ENCODE measurements at regions not wholly inside any gene's neighbourhood (a gene's known extent, or its start where the extent isn't known, plus 50 kb on each side); places are given as distances from the start of the nearest gene placed in this dataset.

DNA sequence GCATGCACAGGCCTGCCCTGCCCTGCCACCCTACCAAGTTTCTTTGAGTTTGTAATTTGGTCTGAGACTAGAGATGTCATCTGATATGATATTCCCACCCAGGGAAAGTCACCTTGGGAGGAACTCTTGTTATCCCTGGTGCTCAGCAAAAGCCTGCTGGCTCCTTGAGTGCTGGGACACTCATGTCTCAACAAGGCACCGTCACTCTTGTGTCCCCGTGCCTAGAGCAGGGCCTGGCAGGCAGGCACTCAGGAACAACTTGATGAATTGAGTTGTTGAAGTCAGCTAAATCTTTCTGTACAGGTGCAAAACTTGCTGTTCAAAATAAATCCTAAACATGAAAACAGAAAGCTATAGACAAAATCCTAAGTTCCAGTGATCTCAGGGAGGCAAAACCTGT, 345.4 kb downstream of the KCNRG start:
- ChIA-PET POLR2A (no interaction called here), CTCF (interaction anchor here (1.1 to 1.7 kb wide), 3 partner anchors 11 to 152 kb away, joined by 3 to 6 read pairs (median 3); no protein-coding TSS in a partner anchor)
- no peak for DNase-seq
- Mint-ChIP-seq H3K4me3 (no peak overlapping the region), H3K27ac (no peak overlapping the region), H3K36me3 (ENCODE audit: low read depth) (peaks cover 2% of the 10 kb centered on the region), H3K4me1 (peaks cover 39% of the 10 kb centered on the region), H3K27me3 (peaks cover 15% of the 10 kb centered on the region), H3K9me3 (no peaks in the 10 kb centered on the region)

DNA sequence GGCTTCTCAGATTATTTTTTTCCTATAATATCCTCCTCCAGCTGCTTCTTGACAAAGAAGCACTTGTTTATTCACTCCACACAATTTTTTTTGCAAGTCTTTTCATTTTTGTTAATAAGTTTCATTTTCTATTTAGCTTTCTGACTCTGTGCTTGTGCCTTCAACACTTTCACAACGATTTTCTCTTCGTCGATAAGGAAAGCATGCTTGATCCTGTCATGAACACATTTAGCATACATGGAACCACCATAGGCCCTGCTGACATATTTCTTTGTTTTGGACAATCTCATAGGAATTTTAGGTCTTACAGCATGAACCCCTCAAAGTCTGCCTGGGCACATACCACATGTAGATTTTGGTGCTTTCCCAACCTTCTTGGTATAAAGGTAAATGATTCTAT, 346.0 kb downstream of the KCNRG start:
- ChIA-PET CTCF (interaction anchor here (0.7 to 1.5 kb wide), 4 partner anchors 15 to 440 kb away, joined by 3 read pairs; no protein-coding TSS in a partner anchor), POLR2A (no interaction called here)
- DNase-seq = no peak
- H3K27me3 Mint-ChIP-seq = peaks cover 15% of the 10 kb centered on the region
- H3K27ac Mint-ChIP-seq = no peak overlapping the region
- H3K36me3 Mint-ChIP-seq (ENCODE audit: low read depth) = peaks cover 2% of the 10 kb centered on the region
- H3K9me3 Mint-ChIP-seq = no peaks in the 10 kb centered on the region
- peaks cover 42% of the 10 kb centered on the region for H3K4me1 Mint-ChIP-seq
- no peak overlapping the region for H3K4me3 Mint-ChIP-seq

DNA sequence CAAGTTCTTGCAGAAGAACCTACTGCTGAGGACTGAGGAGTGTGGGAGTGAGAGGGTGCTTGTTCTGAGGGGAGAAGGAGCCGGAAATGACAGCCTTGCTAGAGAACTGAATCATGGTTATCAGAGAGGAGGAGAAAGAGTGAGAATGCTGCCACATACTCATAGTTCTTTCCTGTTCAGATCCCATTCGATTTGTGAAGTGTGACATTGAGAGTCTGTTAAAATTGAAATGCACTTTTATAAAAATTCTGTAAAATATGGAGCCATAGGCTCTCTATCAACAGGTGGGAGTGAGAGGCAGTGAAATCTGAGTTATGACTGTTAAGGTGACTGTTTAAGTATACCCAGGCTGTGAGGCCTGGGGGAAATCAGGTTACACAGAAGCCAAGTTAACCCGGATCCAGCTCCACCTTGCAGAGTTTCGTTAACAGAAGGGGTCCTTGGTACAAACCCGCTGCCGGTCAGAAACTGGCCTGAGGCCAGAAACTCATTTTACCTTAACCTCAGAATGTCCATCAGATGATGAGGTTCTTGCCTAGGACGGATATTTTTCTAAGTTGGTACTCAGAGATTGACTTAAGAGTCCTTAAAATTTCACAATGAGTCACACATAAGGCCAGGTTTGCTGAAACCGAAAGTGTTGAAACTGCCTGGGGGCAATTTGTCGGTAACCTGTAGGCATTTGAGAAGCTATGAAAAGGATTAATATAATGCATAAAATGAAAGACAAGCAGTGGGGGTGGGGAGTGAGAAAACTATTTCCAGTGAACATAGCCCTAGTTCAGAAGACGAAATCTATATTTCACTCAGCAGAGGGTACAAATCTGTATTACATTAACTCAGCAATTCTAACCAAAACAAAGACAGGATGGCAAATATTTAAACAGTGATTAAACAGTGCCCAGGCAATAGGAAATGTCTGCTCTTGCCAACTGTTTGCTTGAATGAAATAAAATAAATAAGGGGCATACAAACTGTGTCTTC, 350.5 kb downstream of the KCNRG start:
- Mint-ChIP-seq H3K4me3 (peak overlapping the region; percentile 43), H3K36me3 (ENCODE audit: low read depth) (peaks cover 2% of the 10 kb centered on the region), H3K9me3 (no peaks in the 10 kb centered on the region), H3K27me3 (peaks cover 33% of the 10 kb centered on the region), H3K27ac (peak overlapping the region; percentile 78), H3K4me1 (peaks cover 40% of the 10 kb centered on the region)
- CTCF ChIA-PET = interaction anchor here (1.1 kb wide), 1 partner anchor 8 kb away, joined by 3 read pairs; no protein-coding TSS in a partner anchor
- peak; percentile 60 for DNase-seq
- POLR2A ChIA-PET = interaction anchor here (1.5 kb wide), 1 partner anchor 120 kb away, joined by 3 read pairs; no protein-coding TSS in a partner anchor

DNA sequence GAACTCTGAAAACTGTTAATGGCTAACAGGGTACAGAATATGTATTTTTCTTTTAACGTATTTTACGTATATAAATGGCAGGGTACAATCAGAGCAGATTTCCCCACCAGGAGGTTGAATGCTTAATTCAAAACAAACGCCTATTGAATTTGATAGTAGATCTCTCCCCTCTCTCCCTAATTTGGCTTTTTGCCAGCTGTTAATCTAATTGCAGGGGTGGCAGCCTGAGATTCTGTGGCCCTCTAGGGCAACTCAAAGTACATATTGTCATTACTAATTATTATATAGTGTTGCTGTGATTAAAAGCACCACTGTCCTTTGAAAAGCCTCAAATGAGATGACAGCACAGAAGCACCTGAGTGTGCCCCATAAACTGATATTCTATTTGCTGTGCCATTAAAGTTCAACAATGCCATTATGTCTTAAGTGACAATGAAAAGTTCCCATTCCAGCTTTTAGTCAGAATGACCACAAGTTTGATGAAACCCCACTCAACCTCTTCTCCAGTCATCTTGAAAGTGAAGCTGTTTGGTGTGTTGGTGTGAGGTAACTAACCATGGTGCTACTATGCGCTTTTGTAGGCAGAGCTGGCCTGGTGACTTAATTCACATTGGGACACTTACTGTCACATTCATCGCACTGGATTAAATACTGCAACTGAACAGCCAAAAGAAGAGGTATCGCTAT, 351.4 kb downstream of the KCNRG start:
- peak overlapping the region; percentile 43 for H3K4me3 Mint-ChIP-seq
- H3K27me3 Mint-ChIP-seq = peaks cover 41% of the 10 kb centered on the region
- peak overlapping the region; percentile 78 for H3K27ac Mint-ChIP-seq

DNA sequence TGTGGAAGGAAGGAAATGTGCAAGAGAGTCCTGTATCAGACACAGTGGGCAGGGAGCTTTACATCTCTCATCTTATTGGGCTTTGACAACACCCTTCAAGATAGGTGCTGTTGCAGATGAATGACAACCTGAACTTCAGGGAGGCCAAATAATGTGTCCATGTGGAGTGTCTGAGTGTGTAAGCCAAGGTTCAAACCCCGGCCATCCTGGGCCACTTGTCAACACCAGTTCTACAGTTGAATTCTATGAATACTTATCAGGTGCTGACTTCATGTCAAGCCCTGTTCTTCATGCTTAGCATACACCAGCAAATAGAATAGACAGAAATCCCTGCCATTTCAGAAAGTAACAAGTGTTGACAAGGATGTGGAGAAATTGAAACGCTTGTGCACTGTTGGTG, 354.4 kb downstream of the KCNRG start:
- Mint-ChIP-seq H3K36me3 (ENCODE audit: low read depth) (no peaks in the 10 kb centered on the region), H3K27ac (no peak overlapping the region), H3K4me3 (no peak overlapping the region), H3K4me1 (peaks cover 28% of the 10 kb centered on the region), H3K27me3 (peaks cover 52% of the 10 kb centered on the region), H3K9me3 (no peaks in the 10 kb centered on the region)
- no peak for DNase-seq
- CTCF ChIA-PET = interaction anchor here (1.3 kb wide), 1 partner anchor 159 kb away, joined by 3 read pairs; no protein-coding TSS in a partner anchor
- POLR2A ChIA-PET = interaction anchor here (0.5 kb wide), 1 partner anchor 135 kb away, joined by 3 read pairs; no protein-coding TSS in a partner anchor

More for the DNA sequence above, 351.4 kb downstream of the KCNRG start:
- DNase-seq = peak; percentile 49
- H3K9me3 Mint-ChIP-seq = no peaks in the 10 kb centered on the region
- ChIA-PET POLR2A (interaction anchor here (1.5 kb wide), 1 partner anchor 121 kb away, joined by 3 read pairs; no protein-coding TSS in a partner anchor), CTCF (interaction anchor here (1.1 kb wide), 1 partner anchor 9 kb away, joined by 3 read pairs; no protein-coding TSS in a partner anchor)
- peaks cover 31% of the 10 kb centered on the region for H3K4me1 Mint-ChIP-seq
- peaks cover 2% of the 10 kb centered on the region for H3K36me3 Mint-ChIP-seq (ENCODE audit: low read depth)

DNA sequence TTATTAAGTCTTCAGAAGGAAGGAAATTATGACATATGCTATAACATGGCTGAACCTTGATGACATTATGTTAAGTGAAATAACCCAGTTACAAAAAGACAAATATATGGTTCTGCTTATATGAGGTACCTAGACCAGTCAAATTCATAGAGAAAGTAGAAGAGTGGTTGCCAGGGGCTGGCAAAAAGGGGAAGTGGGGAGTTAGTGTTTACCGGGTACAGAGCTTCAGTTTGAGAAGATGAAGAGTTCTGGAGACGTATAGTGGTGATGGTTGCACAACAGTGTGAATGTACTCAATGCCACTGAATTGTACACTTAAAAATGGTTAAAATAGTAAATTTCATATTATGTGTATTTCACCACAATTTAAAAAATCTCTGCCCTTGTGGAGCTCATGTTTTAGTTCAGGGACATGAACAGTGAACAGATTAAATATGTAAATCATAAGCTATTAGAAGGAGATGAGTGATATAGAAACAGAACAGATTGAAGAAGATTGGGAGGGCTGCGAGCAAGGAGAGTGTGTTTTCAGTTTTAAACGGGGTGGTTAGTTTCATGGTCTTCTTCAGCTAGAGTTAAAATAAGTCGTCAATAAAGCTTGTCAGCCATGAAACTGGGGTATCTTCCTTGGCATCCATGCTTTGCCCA, 355.2 kb downstream of the KCNRG start:
- Mint-ChIP-seq H3K9me3 (no peaks in the 10 kb centered on the region), H3K27ac (no peak overlapping the region), H3K4me1 (peaks cover 20% of the 10 kb centered on the region), H3K36me3 (ENCODE audit: low read depth) (no peaks in the 10 kb centered on the region), H3K27me3 (peaks cover 52% of the 10 kb centered on the region), H3K4me3 (no peak overlapping the region)
- ChIA-PET CTCF (interaction anchor here (1.3 kb wide), 1 partner anchor 158 kb away, joined by 3 read pairs; no protein-coding TSS in a partner anchor), POLR2A (no interaction called here)
- DNase-seq = no peak

DNA sequence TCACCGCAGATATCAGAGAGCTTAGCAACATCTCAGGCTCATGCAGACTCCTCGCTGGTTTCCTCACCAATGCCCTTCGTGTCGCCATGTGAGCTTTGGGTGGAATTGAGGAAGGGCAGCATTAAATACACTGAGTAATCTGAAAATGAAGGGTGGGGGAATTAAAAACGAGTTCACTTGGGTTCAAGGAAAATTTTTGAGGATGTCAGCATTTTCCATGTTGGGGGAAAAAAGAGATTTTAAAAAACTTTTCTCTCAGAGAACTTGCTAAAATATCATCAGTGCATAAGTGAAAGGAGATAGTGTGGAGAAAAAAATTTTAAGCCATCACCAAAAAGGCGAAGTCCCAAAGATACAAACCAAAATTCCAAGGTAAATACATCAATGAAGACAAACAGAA, 359.3 kb downstream of the KCNRG start:
- Mint-ChIP-seq H3K36me3 (ENCODE audit: low read depth) (no peaks in the 10 kb centered on the region), H3K9me3 (no peaks in the 10 kb centered on the region), H3K4me3 (no peak overlapping the region), H3K27me3 (peaks cover 64% of the 10 kb centered on the region), H3K27ac (no peak overlapping the region), H3K4me1 (peaks cover 5% of the 10 kb centered on the region)
- no peak for DNase-seq
- ChIA-PET CTCF (no interaction called here), POLR2A (no interaction called here)

DNA sequence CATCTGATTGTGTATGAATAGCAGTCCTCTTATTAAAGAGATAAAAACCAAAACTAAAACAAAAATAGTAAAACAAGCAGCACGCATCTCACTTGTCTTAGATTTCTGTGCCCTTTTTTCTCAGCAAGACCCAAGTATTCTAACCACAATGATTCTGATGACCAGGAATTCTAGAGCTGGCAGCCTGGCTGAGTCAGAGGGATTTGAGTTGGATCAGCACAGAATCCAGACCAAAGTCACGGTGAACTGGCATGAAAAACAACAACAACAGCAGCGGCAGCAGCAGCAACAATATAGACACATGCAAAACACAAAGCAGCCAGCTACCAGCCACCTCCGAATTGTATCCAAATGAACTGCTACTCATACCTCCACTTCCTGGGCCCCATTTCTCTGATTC, 360.5 kb downstream of the KCNRG start:
- CTCF ChIA-PET = no interaction called here
- Mint-ChIP-seq H3K9me3 (peaks cover 7% of the 10 kb centered on the region), H3K36me3 (ENCODE audit: low read depth) (peaks cover 3% of the 10 kb centered on the region), H3K27me3 (peaks cover 54% of the 10 kb centered on the region), H3K4me1 (peaks cover 4% of the 10 kb centered on the region), H3K27ac (no peak overlapping the region), H3K4me3 (no peak overlapping the region)
- DNase-seq = no peak
- POLR2A ChIA-PET = no interaction called here

DNA sequence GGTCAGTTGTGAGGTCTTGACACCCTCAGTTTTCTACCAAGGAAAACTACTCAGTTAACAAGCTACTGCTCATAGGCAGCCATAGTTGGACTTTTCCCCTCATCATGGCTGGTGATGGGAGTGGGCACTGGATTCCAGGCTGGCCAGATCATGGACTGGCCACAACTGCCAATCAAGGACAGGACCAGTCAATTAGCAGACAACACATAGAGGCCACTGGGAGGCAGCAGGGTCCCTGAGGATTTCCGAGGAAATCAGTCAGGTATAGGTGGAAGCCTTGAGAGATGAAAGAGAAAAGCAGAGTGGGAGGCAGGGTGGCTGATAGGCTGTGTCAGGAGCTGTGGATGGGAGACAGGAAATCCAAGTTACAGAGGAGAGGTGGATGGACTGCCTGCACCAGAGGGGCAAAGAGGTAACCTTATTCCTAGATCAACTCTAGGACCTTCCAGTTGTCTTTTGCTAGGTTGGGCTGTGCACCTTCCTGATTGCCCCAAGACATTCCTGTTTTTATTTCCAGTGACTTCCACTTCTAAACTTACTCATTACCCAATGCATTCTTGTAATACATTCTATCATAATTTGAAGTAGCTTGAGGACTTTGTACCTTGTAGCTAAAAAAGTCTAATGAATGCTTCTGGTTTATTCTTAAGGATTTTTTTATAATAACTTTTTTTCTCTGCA, 361.8 kb downstream of the KCNRG start:
- Mint-ChIP-seq H3K4me1 (peaks cover 4% of the 10 kb centered on the region), H3K36me3 (ENCODE audit: low read depth) (peaks cover 6% of the 10 kb centered on the region), H3K27ac (no peak overlapping the region), H3K9me3 (peaks cover 17% of the 10 kb centered on the region), H3K4me3 (no peak overlapping the region), H3K27me3 (peaks cover 46% of the 10 kb centered on the region)
- no peak for DNase-seq
- ChIA-PET POLR2A (no interaction called here), CTCF (no interaction called here)

DNA sequence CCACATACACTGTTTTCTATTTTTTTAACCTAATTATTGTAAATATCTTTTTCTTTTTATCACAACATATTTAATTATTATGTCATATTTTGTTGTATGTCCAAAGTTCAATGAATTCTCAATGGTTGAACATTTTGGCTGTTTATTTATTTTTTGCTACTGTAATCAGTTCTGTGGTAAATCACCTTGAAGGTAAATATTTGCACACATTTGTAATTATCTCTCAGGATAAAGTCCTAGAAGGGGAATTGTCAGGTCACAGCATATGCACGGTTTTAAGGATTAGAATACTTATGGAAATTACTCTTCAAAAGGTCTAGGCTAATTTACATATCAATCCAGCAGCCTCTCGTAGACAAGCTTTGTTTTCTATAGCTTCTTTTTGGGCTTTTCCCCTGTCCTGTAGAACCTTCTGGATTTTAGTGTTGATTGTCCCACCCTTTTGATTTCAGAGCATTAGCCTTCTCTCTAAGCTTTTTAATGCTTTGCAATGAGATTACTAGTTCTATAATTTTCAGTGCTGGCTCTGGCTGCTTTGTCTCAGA, 362.6 kb downstream of the KCNRG start:
- Mint-ChIP-seq H3K4me1 (peaks cover 4% of the 10 kb centered on the region), H3K4me3 (no peak overlapping the region), H3K36me3 (ENCODE audit: low read depth) (peaks cover 8% of the 10 kb centered on the region), H3K27me3 (peaks cover 43% of the 10 kb centered on the region), H3K9me3 (peaks cover 20% of the 10 kb centered on the region), H3K27ac (no peak overlapping the region)
- no peak for DNase-seq
- CTCF ChIA-PET = no interaction called here
- POLR2A ChIA-PET = no interaction called here

DNA sequence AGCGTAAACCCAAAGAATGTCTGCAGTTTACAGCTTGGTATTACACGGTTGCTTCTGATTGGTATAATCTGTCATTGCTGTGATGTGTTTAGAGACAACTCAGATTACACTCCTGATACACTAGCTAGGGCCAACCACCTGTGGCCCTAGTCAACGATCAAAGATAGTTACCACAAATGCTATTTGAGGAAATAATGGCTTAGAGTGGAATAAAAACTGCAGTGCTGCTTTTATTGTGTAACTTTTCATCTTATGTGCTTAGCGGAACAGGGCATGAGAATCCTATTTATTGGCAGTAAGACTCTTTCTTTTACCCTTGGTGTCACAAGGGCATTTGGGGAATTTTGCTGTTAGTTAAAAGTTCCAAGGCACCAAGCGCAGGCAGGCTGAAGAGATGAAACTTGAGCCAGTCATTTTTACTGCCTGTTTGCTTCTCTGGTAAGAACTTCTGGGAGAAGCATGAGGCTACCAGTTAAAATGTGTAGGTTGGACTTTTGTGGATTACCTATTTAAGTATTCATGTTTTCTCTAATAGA, 363.3 kb downstream of the KCNRG start:
- H3K9me3 Mint-ChIP-seq = peaks cover 20% of the 10 kb centered on the region
- no peak for DNase-seq
- peaks cover 4% of the 10 kb centered on the region for H3K4me1 Mint-ChIP-seq
- ChIA-PET POLR2A (no interaction called here), CTCF (no interaction called here)
- H3K36me3 Mint-ChIP-seq (ENCODE audit: low read depth) = peaks cover 8% of the 10 kb centered on the region
- peaks cover 41% of the 10 kb centered on the region for H3K27me3 Mint-ChIP-seq
- no peak overlapping the region for H3K4me3 Mint-ChIP-seq
- no peak overlapping the region for H3K27ac Mint-ChIP-seq

DNA sequence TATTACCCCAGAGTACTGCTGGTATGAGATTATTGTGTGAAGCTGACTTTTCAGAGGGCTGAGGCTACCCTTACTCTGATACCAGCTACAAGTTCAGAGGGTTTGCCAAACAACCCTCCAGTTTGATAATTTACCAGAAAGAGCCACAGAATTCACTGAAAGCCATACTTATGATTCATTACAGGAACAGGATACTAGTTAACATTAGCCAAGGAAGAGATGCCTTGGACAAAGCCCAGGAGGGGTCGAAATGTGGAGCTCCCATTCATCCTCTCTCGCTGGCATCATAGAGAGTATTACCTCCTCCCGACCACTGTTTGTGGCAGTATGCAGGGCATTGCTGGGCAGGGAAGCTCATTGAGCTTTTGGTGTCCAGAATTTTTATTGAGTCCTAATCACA, 364.3 kb downstream of the KCNRG start:
- H3K4me3 Mint-ChIP-seq = no peak overlapping the region
- H3K27me3 Mint-ChIP-seq = peaks cover 35% of the 10 kb centered on the region
- ChIA-PET POLR2A (no interaction called here), CTCF (no interaction called here)
- peaks cover 8% of the 10 kb centered on the region for H3K36me3 Mint-ChIP-seq (ENCODE audit: low read depth)
- peaks cover 6% of the 10 kb centered on the region for H3K4me1 Mint-ChIP-seq
- peaks cover 20% of the 10 kb centered on the region for H3K9me3 Mint-ChIP-seq
- no peak overlapping the region for H3K27ac Mint-ChIP-seq
- no peak for DNase-seq
